ENCODE measurements at regions not wholly inside any gene's neighbourhood (a gene's known extent, or its start where the extent isn't known, plus 50 kb on each side); places are given as distances from the start of the nearest gene placed in this dataset.

- peak; percentile 55 for DNase-seq
- no peak overlapping the region for H2AFZ ChIP-seq (ENCODE audit: low read length)
Observed at GRCh38 chr15:100703032-100703578, 100.7 kb downstream of the ASB7 start.

GRCh38 chr15:100703671-100704070, 101.3 kb downstream of the ASB7 start:
- Histone ChIP-seq H2AFZ (ENCODE audit: low read length) (no peak overlapping the region), H3K27ac (ENCODE audit: low read length) (no peak overlapping the region), H3K27me3 (ENCODE audit: low read length) (no peaks in the 10 kb centered on the region), H3K79me2 (ENCODE audit: low read length) (no peaks in the 10 kb centered on the region), H3K36me3 (ENCODE audit: insufficient read depth, low read length) (no peaks in the 10 kb centered on the region), H4K20me1 (ENCODE audit: insufficient read depth, low read depth, low read length) (no peaks in the 10 kb centered on the region), H3K4me1 (ENCODE audit: low read length) (no peaks in the 10 kb centered on the region), H3K4me2 (ENCODE audit: low read depth, low read length, poor library complexity, severe bottlenecking) (no peak overlapping the region), H3K9ac (ENCODE audit: low read length) (no peak overlapping the region), H3K9me2 (replicated peaks; ENCODE audit: insufficient read depth, low read length) (no peaks in the 10 kb centered on the region), H3K4me3 (ENCODE audit: low read length) (no peak overlapping the region), H3K9me3 (ENCODE audit: low read length) (no peaks in the 10 kb centered on the region)
- no peak for DNase-seq

More at GRCh38 chr15:100703032-100703578, 100.7 kb downstream of the ASB7 start:
- H3K4me3 ChIP-seq (ENCODE audit: low read length): no peak overlapping the region
- no peaks in the 10 kb centered on the region for H3K27me3 ChIP-seq (ENCODE audit: low read length)
- H3K4me2 ChIP-seq (ENCODE audit: low read depth, low read length, poor library complexity, severe bottlenecking): no peak overlapping the region
- H3K36me3 ChIP-seq (ENCODE audit: insufficient read depth, low read length): no peaks in the 10 kb centered on the region
- no peaks in the 10 kb centered on the region for H4K20me1 ChIP-seq (ENCODE audit: insufficient read depth, low read depth, low read length)
- no peaks in the 10 kb centered on the region for H3K9me2 ChIP-seq (replicated peaks; ENCODE audit: insufficient read depth, low read length)
- H3K9ac ChIP-seq (ENCODE audit: low read length): no peak overlapping the region
- H3K79me2 ChIP-seq (ENCODE audit: low read length): no peaks in the 10 kb centered on the region
- H3K9me3 ChIP-seq (ENCODE audit: low read length): no peaks in the 10 kb centered on the region
- H3K27ac ChIP-seq (ENCODE audit: low read length): no peak overlapping the region
- no peaks in the 10 kb centered on the region for H3K4me1 ChIP-seq (ENCODE audit: low read length)

GRCh38 chr15:100704281-100705055, 102.1 kb downstream of the ASB7 start:
- Histone ChIP-seq H2AFZ (ENCODE audit: low read length) (no peak overlapping the region), H3K4me2 (ENCODE audit: low read depth, low read length, poor library complexity, severe bottlenecking) (no peak overlapping the region), H3K4me3 (ENCODE audit: low read length) (no peak overlapping the region), H3K79me2 (ENCODE audit: low read length) (no peaks in the 10 kb centered on the region), H3K9me3 (ENCODE audit: low read length) (no peaks in the 10 kb centered on the region), H3K9ac (ENCODE audit: low read length) (no peak overlapping the region), H3K27me3 (ENCODE audit: low read length) (no peaks in the 10 kb centered on the region), H3K4me1 (ENCODE audit: low read length) (no peaks in the 10 kb centered on the region), H3K27ac (ENCODE audit: low read length) (no peak overlapping the region), H3K36me3 (ENCODE audit: insufficient read depth, low read length) (no peaks in the 10 kb centered on the region), H3K9me2 (replicated peaks; ENCODE audit: insufficient read depth, low read length) (no peaks in the 10 kb centered on the region), H4K20me1 (ENCODE audit: insufficient read depth, low read depth, low read length) (no peaks in the 10 kb centered on the region)
- no peak for DNase-seq

GRCh38 chr15:100705065-100705464, 102.7 kb downstream of the ASB7 start:
- Histone ChIP-seq H3K4me2 (ENCODE audit: low read depth, low read length, poor library complexity, severe bottlenecking) (no peak overlapping the region), H3K4me1 (ENCODE audit: low read length) (no peaks in the 10 kb centered on the region), H3K9me2 (replicated peaks; ENCODE audit: insufficient read depth, low read length) (no peaks in the 10 kb centered on the region), H2AFZ (ENCODE audit: low read length) (no peak overlapping the region), H3K9me3 (ENCODE audit: low read length) (no peaks in the 10 kb centered on the region), H3K36me3 (ENCODE audit: insufficient read depth, low read length) (no peaks in the 10 kb centered on the region), H3K4me3 (ENCODE audit: low read length) (no peak overlapping the region), H4K20me1 (ENCODE audit: insufficient read depth, low read depth, low read length) (no peaks in the 10 kb centered on the region), H3K9ac (ENCODE audit: low read length) (no peak overlapping the region), H3K79me2 (ENCODE audit: low read length) (no peaks in the 10 kb centered on the region), H3K27me3 (ENCODE audit: low read length) (no peaks in the 10 kb centered on the region), H3K27ac (ENCODE audit: low read length) (no peak overlapping the region)
- no peak for DNase-seq

- Histone ChIP-seq H3K9ac (ENCODE audit: low read length) (no peak overlapping the region), H3K36me3 (ENCODE audit: insufficient read depth, low read length) (no peaks in the 10 kb centered on the region), H3K4me2 (ENCODE audit: low read depth, low read length, poor library complexity, severe bottlenecking) (no peak overlapping the region), H3K79me2 (ENCODE audit: low read length) (no peaks in the 10 kb centered on the region), H3K27ac (ENCODE audit: low read length) (no peak overlapping the region), H3K9me2 (replicated peaks; ENCODE audit: insufficient read depth, low read length) (no peaks in the 10 kb centered on the region), H3K27me3 (ENCODE audit: low read length) (no peaks in the 10 kb centered on the region), H3K4me1 (ENCODE audit: low read length) (no peaks in the 10 kb centered on the region), H2AFZ (ENCODE audit: low read length) (no peak overlapping the region), H3K4me3 (ENCODE audit: low read length) (no peak overlapping the region), H4K20me1 (ENCODE audit: insufficient read depth, low read depth, low read length) (no peaks in the 10 kb centered on the region), H3K9me3 (ENCODE audit: low read length) (no peaks in the 10 kb centered on the region)
- DNase-seq: no peak
Observed at GRCh38 chr15:100705841-100706240, 103.5 kb downstream of the ASB7 start.

- H3K36me3 ChIP-seq (ENCODE audit: insufficient read depth, low read length): no peaks in the 10 kb centered on the region
Observed at GRCh38 chr15:100707229-100707628, 104.8 kb downstream of the ASB7 start.

GRCh38 chr15:100708916-100709315, 106.5 kb downstream of the ASB7 start:
- H3K27me3 ChIP-seq (ENCODE audit: low read length): no peaks in the 10 kb centered on the region
- no peak overlapping the region for H3K27ac ChIP-seq (ENCODE audit: low read length)
- H3K9me2 ChIP-seq (replicated peaks; ENCODE audit: insufficient read depth, low read length): no peaks in the 10 kb centered on the region
- H3K4me2 ChIP-seq (ENCODE audit: low read depth, low read length, poor library complexity, severe bottlenecking): no peak overlapping the region
- H3K4me1 ChIP-seq (ENCODE audit: low read length): no peaks in the 10 kb centered on the region
- H4K20me1 ChIP-seq (ENCODE audit: insufficient read depth, low read depth, low read length): no peaks in the 10 kb centered on the region
- H3K9me3 ChIP-seq (ENCODE audit: low read length): no peaks in the 10 kb centered on the region
- no peak overlapping the region for H2AFZ ChIP-seq (ENCODE audit: low read length)
- no peaks in the 10 kb centered on the region for H3K36me3 ChIP-seq (ENCODE audit: insufficient read depth, low read length)
- H3K9ac ChIP-seq (ENCODE audit: low read length): no peak overlapping the region
- H3K4me3 ChIP-seq (ENCODE audit: low read length): no peak overlapping the region
- DNase-seq: no peak
- H3K79me2 ChIP-seq (ENCODE audit: low read length): no peaks in the 10 kb centered on the region

More at GRCh38 chr15:100707229-100707628, 104.8 kb downstream of the ASB7 start:
- no peak for DNase-seq
- Histone ChIP-seq H3K4me2 (ENCODE audit: low read depth, low read length, poor library complexity, severe bottlenecking) (no peak overlapping the region), H3K4me1 (ENCODE audit: low read length) (no peaks in the 10 kb centered on the region), H3K27ac (ENCODE audit: low read length) (no peak overlapping the region), H3K79me2 (ENCODE audit: low read length) (no peaks in the 10 kb centered on the region), H3K27me3 (ENCODE audit: low read length) (no peaks in the 10 kb centered on the region), H2AFZ (ENCODE audit: low read length) (no peak overlapping the region), H4K20me1 (ENCODE audit: insufficient read depth, low read depth, low read length) (no peaks in the 10 kb centered on the region), H3K9me2 (replicated peaks; ENCODE audit: insufficient read depth, low read length) (no peaks in the 10 kb centered on the region), H3K9me3 (ENCODE audit: low read length) (no peaks in the 10 kb centered on the region), H3K9ac (ENCODE audit: low read length) (no peak overlapping the region), H3K4me3 (ENCODE audit: low read length) (no peak overlapping the region)

- no peak overlapping the region for H3K4me3 ChIP-seq (ENCODE audit: low read length)
- no peak overlapping the region for H3K27ac ChIP-seq (ENCODE audit: low read length)
- H3K4me1 ChIP-seq (ENCODE audit: low read length): no peaks in the 10 kb centered on the region
- H3K79me2 ChIP-seq (ENCODE audit: low read length): no peaks in the 10 kb centered on the region
- H3K9ac ChIP-seq (ENCODE audit: low read length): no peak overlapping the region
- no peaks in the 10 kb centered on the region for H3K9me3 ChIP-seq (ENCODE audit: low read length)
- H3K4me2 ChIP-seq (ENCODE audit: low read depth, low read length, poor library complexity, severe bottlenecking): no peak overlapping the region
- 0 out of 2 replicates have a peak, but pooled peaks cover 3% of the 10 kb centered on the region for H4K20me1 ChIP-seq (ENCODE audit: insufficient read depth, low read depth, low read length)
- H3K9me2 ChIP-seq (replicated peaks; ENCODE audit: insufficient read depth, low read length): no peaks in the 10 kb centered on the region
- H2AFZ ChIP-seq (ENCODE audit: low read length): no peak overlapping the region
- H3K36me3 ChIP-seq (ENCODE audit: insufficient read depth, low read length): no peaks in the 10 kb centered on the region
- no peaks in the 10 kb centered on the region for H3K27me3 ChIP-seq (ENCODE audit: low read length)
- DNase-seq: no peak
Observed at GRCh38 chr15:100710222-100710621, 107.8 kb downstream of the ASB7 start.

Data from Karpas-422 (cell line).